ENCODE measurements at regions not wholly inside any gene's neighbourhood (a gene's known extent, or its start where the extent isn't known, plus 50 kb on each side); places are given as distances from the start of the nearest gene placed in this dataset.

DNA sequence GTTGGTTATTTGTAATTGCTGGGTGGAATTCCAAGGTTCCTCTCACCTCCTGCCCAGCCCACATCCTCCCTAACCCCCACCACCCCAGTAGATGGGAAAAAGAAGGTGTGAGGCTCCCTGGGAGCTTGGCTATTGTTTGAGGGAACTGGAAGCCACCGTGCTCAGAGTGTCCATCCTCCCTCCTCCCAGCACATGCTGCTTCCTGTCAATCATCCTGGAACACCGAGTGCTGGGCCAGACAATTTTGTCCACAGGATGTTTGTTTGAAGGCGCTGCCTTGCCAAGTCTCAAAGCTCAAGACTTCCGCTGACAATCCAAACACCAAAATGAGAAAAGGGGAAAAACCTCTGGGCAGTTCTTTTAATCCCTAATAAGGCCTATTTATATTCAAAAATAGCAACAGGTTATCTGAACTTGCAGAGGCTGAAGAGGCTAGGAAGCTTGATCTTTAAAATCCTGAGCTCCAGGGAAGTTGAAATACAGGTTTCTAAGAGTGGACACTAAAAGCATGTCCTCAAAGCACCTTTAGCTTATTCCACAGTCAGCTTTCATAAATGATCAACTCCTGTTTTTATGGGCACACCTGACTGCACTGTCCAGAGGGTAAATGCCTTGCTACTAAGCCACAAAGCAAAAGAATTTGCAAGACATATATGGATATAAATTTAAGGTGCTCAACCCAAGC is 286.7 kb downstream of the NFIB start:
- no peak for ATAC-seq
- TF ChIP-seq SNAI2 (CRISPR knock-in tag; IDR thresholded peaks at IDR 0.05): no peak

- ATAC-seq: no peak
- no peak for TF ChIP-seq CSRNP3 (CRISPR knock-in tag; IDR thresholded peaks at IDR 0.05)
These were observed 288.2 kb downstream of the NFIB start for GRCh38 chr9:14025741-14026140.

- TF ChIP-seq TCF4 (CRISPR knock-in tag; IDR thresholded peaks at IDR 0.05; ENCODE audit: borderline replicate concordance) (no peak), CSRNP3 (CRISPR knock-in tag; IDR thresholded peaks at IDR 0.05) (no peak), ZFP3 (CRISPR knock-in tag; IDR thresholded peaks at IDR 0.05) (no peak), ZNF565 (CRISPR knock-in tag; conservative IDR thresholded peaks at IDR 0.05; ENCODE audit: low read depth) (no peak), ISL1 (CRISPR knock-in tag; IDR thresholded peaks at IDR 0.05) (no peak), CSDC2 (CRISPR knock-in tag; IDR thresholded peaks at IDR 0.05) (no peak), OSR1 (CRISPR knock-in tag; IDR thresholded peaks at IDR 0.05) (no peak), ARNTL (CRISPR knock-in tag; IDR thresholded peaks at IDR 0.05; ENCODE audit: borderline replicate concordance, low read depth) (no peak), TSHZ2 (CRISPR knock-in tag; IDR thresholded peaks at IDR 0.05) (no peak), ZFP30 (CRISPR knock-in tag; IDR thresholded peaks at IDR 0.05) (no peak), ZNF8 (CRISPR knock-in tag; IDR thresholded peaks at IDR 0.05) (no peak), RARB (CRISPR knock-in tag; IDR thresholded peaks at IDR 0.05) (no peak), ESRRG (CRISPR knock-in tag; IDR thresholded peaks at IDR 0.05) (no peak), ZC3H10 (CRISPR knock-in tag; IDR thresholded peaks at IDR 0.05) (no peak), GLIS3 (CRISPR knock-in tag; IDR thresholded peaks at IDR 0.05) (no peak), SNAI2 (CRISPR knock-in tag; IDR thresholded peaks at IDR 0.05) (no peak)
- ATAC-seq: no peak
These were observed 290.7 kb downstream of the NFIB start for GRCh38 chr9:14023285-14023684.

- ATAC-seq: no peak
- TF ChIP-seq SNAI2 (CRISPR knock-in tag; IDR thresholded peaks at IDR 0.05) (no peak), ISL1 (CRISPR knock-in tag; IDR thresholded peaks at IDR 0.05) (no peak), TSHZ2 (CRISPR knock-in tag; IDR thresholded peaks at IDR 0.05) (no peak), ESRRG (CRISPR knock-in tag; IDR thresholded peaks at IDR 0.05) (no peak), ZNF565 (CRISPR knock-in tag; conservative IDR thresholded peaks at IDR 0.05; ENCODE audit: low read depth) (no peak), CSRNP3 (CRISPR knock-in tag; IDR thresholded peaks at IDR 0.05) (no peak), CSDC2 (CRISPR knock-in tag; IDR thresholded peaks at IDR 0.05) (no peak), RARB (CRISPR knock-in tag; IDR thresholded peaks at IDR 0.05) (no peak), TOX (CRISPR knock-in tag; IDR thresholded peaks at IDR 0.05; ENCODE audit: borderline replicate concordance) (no peak), GLIS3 (CRISPR knock-in tag; IDR thresholded peaks at IDR 0.05) (no peak)
- TF ChIP-seq, protein P1, sequence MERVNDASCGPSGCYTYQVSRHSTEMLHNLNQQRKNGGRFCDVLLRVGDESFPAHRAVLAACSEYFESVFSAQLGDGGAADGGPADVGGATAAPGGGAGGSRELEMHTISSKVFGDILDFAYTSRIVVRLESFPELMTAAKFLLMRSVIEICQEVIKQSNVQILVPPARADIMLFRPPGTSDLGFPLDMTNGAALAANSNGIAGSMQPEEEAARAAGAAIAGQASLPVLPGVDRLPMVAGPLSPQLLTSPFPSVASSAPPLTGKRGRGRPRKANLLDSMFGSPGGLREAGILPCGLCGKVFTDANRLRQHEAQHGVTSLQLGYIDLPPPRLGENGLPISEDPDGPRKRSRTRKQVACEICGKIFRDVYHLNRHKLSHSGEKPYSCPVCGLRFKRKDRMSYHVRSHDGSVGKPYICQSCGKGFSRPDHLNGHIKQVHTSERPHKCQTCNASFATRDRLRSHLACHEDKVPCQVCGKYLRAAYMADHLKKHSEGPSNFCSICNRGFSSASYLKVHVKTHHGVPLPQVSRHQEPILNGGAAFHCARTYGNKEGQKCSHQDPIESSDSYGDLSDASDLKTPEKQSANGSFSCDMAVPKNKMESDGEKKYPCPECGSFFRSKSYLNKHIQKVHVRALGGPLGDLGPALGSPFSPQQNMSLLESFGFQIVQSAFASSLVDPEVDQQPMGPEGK (CRISPR knock-in tag; IDR thresholded peaks at IDR 0.05; ENCODE audit: borderline replicate concordance): no peak
These were observed 291.9 kb downstream of the NFIB start for GRCh38 chr9:14021871-14022525.

Data from SK-N-SH treated with all-trans-retinoic acid at 6 μM for 48 hours (cell line).